ENCODE measurements at regions not wholly inside any gene's neighbourhood (a gene's known extent, or its start where the extent isn't known, plus 50 kb on each side); places are given as distances from the start of the nearest gene placed in this dataset.

GRCh38 chr4:138616775-138617174 lies 374.6 kb upstream of the SLC7A11 start:
- TF ChIP-seq, protein P1, sequence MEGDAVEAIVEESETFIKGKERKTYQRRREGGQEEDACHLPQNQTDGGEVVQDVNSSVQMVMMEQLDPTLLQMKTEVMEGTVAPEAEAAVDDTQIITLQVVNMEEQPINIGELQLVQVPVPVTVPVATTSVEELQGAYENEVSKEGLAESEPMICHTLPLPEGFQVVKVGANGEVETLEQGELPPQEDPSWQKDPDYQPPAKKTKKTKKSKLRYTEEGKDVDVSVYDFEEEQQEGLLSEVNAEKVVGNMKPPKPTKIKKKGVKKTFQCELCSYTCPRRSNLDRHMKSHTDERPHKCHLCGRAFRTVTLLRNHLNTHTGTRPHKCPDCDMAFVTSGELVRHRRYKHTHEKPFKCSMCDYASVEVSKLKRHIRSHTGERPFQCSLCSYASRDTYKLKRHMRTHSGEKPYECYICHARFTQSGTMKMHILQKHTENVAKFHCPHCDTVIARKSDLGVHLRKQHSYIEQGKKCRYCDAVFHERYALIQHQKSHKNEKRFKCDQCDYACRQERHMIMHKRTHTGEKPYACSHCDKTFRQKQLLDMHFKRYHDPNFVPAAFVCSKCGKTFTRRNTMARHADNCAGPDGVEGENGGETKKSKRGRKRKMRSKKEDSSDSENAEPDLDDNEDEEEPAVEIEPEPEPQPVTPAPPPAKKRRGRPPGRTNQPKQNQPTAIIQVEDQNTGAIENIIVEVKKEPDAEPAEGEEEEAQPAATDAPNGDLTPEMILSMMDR (IDR thresholded peaks at IDR 0.05): no peak
- no peak for TF ChIP-seq POLR2A (IDR thresholded peaks at IDR 0.05)
